Stimulated activated CD4-positive, alpha-beta T cell treated with anti-CD3 and anti-CD28 coated beads, Interleukin-15, amount 100 ng/mL, for 1 hour (primary cell): ENCODE measurements at regions not wholly inside any gene's neighbourhood (a gene's known extent, or its start where the extent isn't known, plus 50 kb on each side); places are given as distances from the start of the nearest gene placed in this dataset.

Source experiments
- DNase-seq, 2 donors: peaks; one replicate each; pipeline ENCODE4 v3.0.0-alpha.2; 2020; ENCODE audit warnings: low read depth in 1 of 2, low spot score in 1 of 2

DNA sequence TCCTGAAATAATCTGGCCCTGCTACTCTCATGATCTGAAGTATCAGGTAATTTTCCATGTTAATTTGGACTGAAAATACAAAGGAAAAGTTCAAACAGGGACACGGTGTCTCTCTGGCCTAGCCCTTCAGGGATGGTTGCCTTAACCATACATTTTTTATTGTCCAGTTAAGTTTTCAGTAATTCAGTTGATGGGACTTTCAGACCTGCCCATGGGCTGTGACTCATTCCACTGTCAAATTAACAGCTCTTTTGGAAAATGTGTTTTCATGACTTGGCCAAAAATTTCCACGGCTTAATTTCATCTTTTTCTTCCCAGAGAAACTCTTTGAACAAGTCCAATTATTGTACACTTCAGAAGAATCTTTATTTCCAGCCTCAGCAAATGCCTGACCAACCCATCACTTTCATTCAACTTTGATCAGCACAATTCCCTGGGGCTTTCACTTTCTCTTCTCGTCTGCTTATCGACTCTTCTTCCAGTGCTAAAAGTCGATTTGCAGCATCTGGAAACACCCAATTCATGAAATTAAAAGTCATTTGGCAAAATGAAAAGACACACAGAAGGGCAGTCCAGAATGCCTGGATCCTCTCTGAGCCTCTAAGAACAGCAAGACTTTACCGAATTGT is 293.9 kb downstream of the RAB28 start:
- DNase-seq, result no peak

DNA sequence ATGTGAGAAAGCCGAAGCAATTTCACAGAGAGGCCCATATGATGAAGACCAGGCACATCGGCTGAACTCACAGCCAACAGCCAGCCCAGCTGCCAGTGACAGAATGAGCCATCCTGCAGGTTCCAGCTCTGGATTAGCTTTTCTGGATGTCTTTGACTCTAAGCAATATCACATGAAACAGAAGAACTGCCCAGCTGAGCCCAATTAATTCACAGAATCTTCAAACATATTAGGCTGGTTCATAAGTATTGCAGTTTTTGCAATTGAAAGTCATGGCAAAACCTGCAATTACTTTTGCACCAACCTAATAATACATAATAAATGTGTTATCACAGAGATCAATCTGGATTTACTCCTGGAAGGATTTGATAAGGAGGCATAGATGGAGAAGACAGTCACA is 299.9 kb downstream of the RAB28 start:
- no peak for DNase-seq

DNA sequence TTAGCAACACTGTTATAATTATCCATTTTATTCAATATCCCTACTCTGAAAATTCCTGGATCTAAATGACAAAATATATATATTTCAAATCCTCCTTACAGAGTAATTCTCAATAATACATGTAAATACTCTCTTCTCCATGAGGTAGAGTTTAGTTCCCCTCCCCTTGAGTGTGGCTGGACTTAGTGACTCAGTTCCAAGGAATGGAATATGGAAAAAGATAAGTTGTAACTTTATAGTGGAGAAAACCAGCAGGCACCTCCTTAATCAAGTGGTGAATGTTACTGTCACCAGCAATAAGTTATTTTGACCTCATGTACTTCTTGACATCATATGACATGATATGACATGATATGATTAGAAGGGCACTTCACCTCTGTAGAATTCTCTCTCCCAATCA is 302.0 kb downstream of the RAB28 start:
- DNase-seq, result no peak

DNA sequence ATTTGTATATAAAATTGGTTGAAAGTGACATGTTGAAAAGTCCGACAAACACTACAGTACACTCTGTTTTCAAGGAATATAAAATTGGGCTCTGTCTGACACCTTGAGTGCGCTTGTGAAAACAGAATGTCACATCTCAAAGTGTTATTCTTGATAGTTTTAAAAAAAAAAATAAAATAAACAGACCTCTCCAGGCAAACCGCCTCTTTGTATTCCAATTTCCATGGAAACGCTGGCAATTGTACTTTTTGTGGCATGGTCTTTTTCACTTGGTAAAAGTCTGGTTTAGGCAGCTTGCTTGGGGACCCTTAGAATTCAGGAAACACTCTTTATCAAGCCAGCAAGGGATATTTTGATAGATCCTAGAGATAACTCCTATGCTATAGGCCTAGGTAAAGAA is 302.5 kb downstream of the RAB28 start:
- DNase-seq, result no peak

DNA sequence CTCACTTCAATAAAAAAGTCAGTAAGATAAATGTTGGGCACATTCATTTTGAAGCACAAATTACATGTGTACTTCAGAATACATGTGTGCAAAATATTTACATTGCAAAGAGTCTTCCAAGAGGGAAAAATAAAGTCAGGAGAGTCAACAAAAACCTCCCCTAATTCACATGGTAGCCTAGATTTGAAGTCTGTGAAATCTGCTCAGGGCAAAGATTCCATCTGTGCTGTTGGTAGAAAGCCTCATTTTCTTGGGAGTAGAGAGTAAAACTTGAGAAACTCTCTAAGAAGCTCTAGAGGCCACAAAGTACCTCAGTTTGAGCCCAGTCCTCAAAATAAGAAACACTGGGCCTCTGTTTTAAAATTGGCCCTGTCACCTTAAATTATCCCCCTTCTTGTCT is 303.4 kb downstream of the RAB28 start:
- DNase-seq, result no peak

DNA sequence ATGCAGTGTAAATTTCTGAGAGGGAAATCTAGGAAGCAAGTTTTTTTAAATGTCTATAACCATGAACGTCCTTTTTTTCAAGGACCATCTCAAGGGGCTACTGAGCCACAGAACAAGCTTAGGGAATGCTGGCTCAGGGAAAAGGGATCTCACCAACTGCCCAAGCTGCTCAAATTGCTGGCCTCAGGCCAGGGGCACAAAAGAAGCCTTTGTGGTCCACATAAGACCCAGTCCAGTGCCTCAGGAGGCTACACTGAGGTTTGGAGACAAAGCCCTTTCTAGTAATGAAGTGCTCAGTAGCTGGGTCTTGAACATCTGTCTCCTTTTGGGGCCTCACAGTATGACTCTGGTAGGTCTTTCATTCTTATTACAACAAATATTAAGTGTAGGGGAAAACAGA is 305.5 kb downstream of the RAB28 start:
- DNase-seq, result no peak

DNA sequence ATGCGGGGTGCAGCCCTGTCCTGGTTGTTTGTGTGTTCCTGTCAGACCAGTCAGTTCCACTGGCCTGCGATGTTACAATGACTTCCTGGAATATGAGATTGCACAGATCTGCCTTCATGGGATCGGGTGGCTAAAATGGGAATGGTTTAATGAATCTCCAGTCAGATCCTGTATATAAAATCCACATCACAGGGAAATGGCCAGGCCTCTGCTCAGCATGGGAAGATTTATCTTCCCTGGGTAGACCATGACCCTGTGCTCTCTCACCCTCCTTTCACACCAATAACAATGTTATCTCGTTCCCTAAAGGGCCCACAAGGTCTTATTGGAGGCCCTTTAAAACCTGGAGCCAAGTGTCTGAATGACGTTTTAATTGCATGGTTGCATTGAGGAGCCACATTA is 307.4 kb downstream of the RAB28 start:
- no peak for DNase-seq

DNA sequence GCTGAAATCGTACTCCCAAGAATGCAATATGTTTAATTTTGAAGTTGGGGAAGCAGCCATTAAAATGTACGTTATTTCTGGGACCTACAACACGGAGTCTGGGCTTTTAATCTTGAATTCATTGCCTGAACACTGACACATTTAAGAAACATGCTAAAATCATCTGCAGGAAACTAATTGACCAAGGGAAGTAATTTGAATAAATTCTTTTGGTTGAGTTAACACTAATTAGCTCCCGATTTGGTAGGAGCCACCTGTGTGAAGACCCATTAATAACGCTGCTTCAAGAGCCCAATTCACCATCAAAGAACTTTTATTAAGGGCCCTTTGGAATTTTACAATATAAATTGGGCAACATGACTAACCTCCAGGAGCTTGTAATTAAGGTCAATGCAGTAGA is 309.2 kb downstream of the RAB28 start:
- DNase-seq, result no peak

DNA sequence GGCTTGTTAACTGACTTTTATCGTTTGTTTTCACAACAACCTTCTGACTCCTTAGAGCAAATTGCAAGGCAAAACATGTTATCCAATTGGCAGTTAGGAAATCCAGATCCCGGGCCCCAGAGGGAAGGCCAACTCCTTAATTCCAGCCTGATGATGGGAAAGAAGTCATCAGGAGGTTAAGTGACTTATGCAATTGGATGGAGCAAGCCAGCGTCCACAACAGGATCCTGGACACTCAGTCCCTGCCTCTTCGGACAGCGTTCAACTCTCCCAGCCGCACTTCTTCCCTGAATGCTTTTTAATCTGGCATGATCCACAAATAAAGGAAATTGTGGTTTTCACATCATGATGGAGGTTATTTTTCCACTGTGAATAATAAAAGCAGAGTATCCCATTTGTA is 310.1 kb downstream of the RAB28 start:
- DNase-seq, result no peak

DNA sequence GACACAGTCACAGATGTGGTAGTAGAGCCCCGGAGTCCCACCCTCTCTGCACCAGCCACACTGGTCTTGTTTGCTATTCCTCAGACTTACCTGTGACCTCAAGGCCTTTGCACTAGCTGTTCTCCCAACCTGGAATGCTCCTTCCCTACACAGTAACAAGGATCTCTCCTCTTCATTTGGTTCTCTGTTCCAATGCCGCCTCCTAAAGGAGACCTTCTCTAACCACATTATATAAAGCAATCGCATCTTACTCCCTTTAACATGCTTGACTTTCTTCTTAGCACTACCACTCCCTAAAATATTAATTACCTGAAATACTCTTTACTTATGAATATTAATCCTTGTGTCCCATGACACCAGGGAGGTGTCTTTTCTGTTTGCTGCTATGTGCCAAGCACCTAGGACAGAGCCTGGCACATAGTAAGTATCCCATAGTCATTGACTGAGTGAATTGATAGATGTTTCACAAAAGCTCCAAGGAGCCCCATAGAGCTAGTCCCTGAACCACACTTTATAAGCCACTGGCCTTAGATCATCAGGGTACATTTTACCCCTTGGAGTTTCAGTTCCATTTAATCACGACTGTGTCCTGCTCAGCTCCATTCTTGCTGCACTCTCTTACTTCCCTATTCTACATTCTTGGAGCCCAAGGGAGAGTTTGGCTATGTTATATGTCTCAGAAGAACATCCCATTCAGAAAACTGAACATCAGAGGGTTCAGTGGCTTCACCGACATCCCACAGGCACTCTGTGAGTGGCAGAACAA is 312.7 kb downstream of the RAB28 start:
- no peak for DNase-seq

DNA sequence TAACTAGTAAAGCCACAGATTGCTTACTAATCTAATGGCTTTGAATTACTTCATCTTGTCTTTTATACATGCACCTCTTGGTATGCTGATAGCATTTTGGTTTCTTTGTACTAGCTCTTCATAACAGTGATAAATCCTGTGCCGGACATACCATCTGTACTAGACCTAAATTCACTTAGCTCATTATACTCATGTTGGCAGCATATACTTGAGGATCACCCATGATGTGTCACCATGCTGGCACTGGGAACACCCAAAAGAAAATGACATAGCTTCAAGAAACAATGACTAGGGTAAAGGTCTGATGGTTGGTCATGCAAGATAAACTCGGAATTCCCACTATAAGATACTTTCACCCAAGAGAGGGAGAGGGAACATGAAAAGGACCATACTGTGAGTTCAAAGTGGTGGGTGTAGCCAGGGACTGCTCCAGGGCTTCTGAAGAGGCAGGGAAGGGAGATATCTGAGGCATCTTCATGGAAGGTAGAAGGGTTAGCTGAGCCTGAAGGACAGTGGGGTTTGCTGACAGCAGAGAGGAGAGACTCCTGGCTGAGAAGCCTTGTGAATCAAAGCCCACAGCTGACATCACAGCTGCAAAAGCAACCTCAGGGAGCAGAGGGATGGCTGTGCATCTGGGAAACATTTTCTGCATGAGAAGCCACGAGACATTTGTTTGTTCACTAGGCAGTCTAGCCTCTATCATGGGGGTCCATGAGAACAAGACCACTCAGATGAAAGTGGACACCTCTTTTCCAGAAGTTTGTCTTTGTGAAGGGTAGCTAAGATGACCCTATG is 314.2 kb downstream of the RAB28 start:
- no peak for DNase-seq

DNA sequence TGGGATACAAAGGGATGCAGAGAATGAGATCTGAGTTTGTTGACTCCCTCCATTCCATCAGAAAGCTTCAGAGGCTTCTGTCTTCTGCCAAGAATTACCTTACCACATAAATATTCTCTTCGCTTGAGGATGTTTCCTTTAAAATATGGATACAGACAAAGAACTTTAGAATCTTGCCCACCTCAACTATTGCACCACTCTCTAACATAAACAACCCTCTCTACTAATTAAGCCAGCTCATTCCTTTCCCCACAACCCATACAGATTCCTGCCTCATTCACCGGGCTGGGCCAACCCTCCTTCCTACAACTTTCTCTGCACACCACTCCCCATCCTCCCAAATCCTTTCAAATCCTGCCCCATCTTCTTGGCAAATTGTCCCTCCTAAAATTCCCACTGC is 315.8 kb downstream of the RAB28 start:
- DNase-seq, result no peak

DNA sequence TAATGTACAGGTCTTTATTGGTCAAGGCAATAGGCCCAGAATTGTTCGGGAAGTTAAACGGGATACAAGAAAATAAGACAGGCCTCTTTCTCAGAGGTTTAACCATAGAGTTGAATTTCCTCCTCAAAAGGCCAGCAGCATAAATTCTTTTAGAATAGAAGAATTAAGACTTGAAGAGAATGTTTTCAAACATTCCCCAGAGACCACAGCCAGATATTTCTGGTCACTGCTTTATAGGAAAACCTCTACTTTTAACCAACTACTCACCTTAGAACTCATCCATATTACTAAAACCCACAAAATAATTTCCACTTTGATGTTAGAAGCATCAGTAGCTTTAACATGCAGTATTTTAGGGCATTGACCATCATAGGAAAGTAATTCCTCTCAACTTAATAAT is 317.9 kb downstream of the RAB28 start:
- no peak for DNase-seq

DNA sequence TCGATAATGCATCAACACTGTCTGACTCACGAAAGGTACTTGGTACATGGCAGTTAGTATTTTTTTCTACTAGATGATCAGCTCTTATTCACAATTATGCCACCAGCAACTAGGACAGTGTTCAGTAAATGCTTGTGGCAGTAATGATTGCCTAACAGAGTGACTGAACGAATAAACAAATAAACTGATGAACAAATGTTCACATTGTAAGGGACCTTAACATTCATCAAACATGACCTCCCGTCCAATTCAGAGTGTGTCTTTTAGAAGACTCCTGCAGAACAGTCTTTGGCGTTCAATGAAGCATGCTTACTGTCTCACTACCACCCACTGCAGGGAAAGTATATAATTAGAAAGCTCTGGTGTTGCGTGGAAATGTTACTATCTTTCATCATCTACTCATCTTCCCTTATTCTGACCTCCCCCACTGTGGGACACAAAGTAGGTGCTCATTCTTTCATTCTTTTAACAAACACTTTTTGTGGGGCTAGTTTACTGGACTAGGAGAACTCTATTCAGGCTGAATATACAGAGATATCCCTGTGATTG is 319.3 kb downstream of the RAB28 start:
- DNase-seq, result no peak

DNA sequence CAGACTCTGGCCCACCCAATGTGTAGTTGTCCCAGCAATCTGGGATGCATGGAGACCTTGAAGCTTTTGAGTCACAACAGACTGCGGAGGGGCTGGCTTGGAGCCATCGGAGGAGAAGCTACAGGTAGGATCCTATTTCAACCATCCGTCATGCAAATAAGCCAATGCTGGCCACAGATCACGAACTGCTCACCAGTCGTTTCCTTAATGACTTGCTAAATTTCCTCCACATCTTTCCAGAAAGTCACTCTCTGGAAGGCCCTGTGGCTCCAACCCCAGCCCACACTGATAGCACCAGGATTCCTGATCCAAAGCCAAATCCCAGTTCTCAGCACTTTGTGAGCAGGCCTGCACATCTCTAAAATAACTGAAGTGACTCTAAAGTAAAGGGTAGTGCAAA is 321.3 kb downstream of the RAB28 start:
- no peak for DNase-seq

DNA sequence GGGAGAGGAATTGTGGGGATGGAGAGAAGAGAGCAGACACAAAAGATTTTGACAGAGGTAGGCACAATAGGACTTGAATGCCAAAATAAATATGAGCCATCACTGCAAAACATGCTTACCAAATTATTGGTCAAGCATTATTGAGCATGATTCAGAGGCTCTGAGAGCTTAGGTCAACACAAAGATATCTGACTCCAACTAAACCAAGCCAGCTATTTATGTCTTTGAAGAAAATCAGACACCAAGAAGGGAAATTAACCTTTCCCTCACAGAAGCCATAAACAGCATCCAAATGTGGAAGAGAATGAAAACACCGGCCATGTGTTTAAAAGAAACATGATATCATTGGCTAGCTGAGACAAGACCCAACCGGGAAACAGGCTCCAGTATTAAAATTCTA is 323.2 kb downstream of the RAB28 start:
- DNase-seq, result no peak

DNA sequence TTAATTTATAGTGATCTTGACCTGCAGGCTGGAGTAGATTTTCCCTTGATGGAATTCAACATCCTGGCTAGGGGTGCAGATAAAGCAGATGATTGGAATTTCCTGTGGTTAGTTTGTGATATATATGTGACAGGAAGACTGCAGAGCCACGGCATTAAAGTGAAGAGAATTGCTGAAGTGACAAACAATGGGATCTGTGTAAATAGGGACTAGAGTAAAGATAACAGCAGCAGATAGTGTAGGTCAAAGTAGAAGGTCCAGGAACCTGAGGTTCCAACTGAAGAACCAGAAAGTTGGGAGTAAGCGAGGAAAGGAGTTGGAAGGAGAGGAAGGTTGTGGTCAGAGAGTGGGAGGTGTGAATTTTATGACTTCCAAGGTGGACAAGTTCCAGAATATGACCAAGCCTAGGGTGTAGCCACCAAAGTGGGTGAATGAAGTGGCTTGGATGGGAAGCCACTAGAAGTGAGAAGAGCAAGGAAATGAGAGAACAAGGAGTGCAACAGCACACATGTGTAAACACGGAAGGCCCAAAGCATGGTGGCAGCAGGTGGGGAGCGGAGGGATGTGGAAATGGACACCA is 325.0 kb downstream of the RAB28 start:
- DNase-seq, result no peak

DNA sequence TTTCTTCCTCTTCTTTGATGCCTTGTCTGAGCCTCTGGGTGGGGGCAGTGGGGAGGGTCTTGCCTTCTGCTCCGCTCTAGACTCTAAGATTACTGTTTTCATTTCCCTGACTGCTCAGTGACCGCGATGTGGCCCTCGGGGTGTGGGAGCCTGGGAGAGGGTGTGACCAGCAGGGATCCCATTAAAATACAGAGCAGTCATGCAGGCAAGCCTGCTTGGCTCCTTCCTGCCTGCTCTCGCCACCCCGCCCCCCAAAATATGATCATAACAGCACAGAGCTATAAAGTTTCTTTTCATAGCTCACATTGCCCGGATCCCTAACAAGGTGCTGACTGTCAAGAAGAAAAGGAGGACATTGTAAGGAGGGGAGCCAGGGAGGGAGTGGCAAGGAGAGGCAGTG is 332.9 kb downstream of the RAB28 start:
- no peak for DNase-seq

DNA sequence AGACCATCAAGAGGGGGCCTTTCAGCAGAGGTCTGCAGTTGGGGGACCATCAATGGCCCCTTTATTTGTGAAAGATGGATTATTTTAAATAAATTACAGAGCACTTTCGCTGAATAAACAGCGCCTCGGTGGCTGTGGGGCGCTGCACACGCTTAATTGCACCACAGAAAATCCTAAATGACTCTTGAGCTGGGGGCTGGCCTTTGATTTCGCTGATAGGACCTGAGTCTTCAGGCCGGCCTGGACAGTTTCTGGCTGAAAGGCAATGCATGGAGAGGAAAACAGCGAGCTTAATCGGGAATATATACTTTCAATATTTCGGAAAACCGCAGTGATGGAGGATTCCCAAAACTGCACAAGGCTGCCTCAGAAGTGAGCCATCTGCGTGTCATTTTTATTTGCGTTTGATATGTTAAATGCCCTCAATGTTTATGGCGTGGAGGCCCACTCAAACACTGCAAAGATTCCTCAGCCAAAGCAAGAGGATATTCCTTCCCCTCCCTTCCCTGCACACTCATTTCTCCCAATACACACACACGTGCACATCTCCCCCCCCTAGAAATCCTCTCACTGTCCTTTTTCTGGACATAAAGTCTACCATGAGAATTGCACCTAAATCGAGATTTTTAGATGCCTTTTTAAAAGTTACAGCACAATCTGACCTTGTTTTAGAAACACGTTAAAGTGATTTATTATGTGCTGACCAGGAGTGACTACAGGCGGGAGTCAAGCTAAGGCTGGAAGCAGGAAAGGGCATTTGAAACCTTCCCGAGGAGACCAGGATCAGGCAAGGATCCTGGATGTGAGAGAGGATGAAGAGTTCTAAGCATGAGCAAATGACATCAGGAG is 340.7 kb downstream of the RAB28 start:
- no peak for DNase-seq

DNA sequence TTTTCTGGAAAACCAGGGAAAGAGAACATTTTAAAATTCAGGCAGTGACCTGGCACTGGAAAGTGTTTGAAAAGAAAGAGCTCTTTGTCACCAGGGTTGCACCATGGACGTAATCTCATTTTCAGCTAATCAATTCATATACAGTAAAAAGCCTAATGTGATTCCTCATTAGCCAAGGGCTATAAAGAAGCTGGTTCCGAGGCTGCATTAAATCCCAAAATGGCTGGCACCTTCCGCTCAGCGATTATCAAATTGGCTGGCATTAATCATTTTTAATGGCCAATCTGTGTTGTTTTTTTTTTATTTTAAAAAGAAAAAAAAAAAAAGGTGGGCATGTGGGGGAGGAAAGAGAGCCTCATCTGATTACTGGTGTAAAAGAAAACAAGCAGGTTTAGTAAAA is 341.4 kb downstream of the RAB28 start:
- DNase-seq, result no peak

DNA sequence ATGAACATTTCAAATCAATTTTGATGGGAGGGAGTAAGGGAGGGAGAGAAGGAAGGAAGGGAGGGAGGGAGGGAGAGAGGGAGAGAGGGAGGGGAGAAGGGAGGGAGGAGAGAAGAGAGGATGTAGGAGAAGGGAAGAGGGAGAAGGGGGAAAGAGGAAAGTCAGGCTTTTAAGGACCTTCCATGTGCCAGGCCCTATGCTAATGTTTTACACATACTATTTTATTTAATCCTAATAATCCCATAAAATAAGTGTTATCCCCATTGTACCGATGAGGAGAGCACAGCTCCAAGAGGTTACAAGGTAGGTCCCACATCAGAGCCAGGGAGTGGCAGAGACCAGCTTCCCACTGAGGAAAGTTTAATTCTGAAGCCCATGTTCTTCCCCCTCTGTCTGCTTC is 341.9 kb downstream of the RAB28 start:
- DNase-seq, result no peak
